AG04449 (cell line): ENCODE measurements at regions not wholly inside any gene's neighbourhood (a gene's known extent, or its start where the extent isn't known, plus 50 kb on each side); places are given as distances from the start of the nearest gene placed in this dataset.

Experiments used
- CTCF ChIA-PET: fragments of 350-600 bp; formaldehyde crosslinking; extraction: SDS; loops from one replicate; lab custom pipeline; 2021; ENCODE audit warnings: antibody characterized with exemption; lab: Yijun Ruan, JAX
- POLR2A ChIA-PET: fragments of 400-600, 350-600 bp; formaldehyde crosslinking; extraction: SDS; loops from one replicate; lab custom pipeline; 2020; ENCODE audit warnings: antibody characterized with exemption, inconsistent platforms; lab: Yijun Ruan, JAX
- DNase-seq: peaks from one replicate; pipeline ENCODE4 v3.0.0-alpha.2; 2010; ENCODE audit warnings: low read depth, low spot score
- H3K4me3 ChIP-seq: 2 replicates; pipeline ENCODE4 v1.5.1; 2011; ENCODE audit warnings: low read depth, mild to moderate bottlenecking, control low read depth, low read length
- TF ChIP-seq, protein P1 (sequence below): IDR thresholded peaks from one replicate; pipeline ENCODE4 v1.5.1; 2011; ENCODE audit warnings: mild to moderate bottlenecking, moderate library complexity, low read length, control low read depth, inconsistent platforms; ENCODE audit not compliant: insufficient read depth; ENCODE audit errors: missing control alignments

- DNase-seq, result no peak
- TF ChIP-seq, protein P1, sequence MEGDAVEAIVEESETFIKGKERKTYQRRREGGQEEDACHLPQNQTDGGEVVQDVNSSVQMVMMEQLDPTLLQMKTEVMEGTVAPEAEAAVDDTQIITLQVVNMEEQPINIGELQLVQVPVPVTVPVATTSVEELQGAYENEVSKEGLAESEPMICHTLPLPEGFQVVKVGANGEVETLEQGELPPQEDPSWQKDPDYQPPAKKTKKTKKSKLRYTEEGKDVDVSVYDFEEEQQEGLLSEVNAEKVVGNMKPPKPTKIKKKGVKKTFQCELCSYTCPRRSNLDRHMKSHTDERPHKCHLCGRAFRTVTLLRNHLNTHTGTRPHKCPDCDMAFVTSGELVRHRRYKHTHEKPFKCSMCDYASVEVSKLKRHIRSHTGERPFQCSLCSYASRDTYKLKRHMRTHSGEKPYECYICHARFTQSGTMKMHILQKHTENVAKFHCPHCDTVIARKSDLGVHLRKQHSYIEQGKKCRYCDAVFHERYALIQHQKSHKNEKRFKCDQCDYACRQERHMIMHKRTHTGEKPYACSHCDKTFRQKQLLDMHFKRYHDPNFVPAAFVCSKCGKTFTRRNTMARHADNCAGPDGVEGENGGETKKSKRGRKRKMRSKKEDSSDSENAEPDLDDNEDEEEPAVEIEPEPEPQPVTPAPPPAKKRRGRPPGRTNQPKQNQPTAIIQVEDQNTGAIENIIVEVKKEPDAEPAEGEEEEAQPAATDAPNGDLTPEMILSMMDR, result no peak
- ChIA-PET CTCF (no interaction called here), POLR2A (no interaction called here)
- no peak overlapping the region for H3K4me3 ChIP-seq
These were observed 413.5 kb upstream of the CCNG1 start for GRCh38 chr5:163023846-163024245.

DNA sequence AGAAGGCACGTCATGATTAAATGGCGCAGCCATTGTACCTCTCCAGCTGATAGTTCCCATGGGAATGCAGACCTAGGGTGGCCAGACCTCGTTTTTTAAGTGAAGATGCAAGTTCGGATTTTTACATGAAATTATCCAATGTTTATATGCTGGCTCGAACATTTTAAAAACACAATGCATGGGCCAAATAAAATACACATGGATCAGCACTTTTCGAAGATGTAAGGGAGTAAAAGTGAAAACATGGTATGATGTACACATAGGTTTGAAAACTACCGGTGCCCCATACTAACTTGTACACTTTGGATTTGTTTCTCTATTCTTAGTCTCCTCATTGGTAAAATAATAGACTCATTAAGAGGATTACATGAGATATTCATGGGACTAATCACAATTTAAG lies 412.5 kb upstream of the CCNG1 start:
- DNase-seq, result no peak
- TF ChIP-seq, protein P1, result no peak
- ChIA-PET POLR2A (no interaction called here), CTCF (no interaction called here)
- no peak overlapping the region for H3K4me3 ChIP-seq

DNA sequence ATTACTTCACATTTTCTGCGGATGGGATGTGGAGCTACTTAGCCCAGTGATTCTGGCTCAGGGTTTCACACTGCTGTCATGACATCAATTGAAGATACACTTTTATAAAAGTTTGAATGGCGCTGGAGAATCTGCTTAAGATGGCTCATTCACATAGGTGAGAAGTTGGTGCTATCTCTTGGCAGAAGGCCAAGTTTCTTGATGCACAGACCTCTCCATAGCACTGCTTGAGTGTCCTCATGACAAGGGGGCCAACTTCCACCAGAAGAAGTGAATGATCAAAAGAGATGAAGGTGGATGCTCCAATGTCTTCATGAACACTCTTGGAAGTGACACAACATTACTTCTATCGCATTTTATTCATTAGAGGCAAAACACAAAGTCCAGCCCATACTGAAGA lies 403.7 kb upstream of the CCNG1 start:
- ChIA-PET POLR2A (no interaction called here), CTCF (no interaction called here)
- DNase-seq, result no peak
- TF ChIP-seq, protein P1, result no peak
- no peak overlapping the region for H3K4me3 ChIP-seq

GRCh38 chr5:163041254-163041653 lies 396.1 kb upstream of the CCNG1 start:
- no peak overlapping the region for H3K4me3 ChIP-seq
- CTCF ChIA-PET, result no interaction called here
- no peak for DNase-seq
- POLR2A ChIA-PET, result no interaction called here
- TF ChIP-seq, protein P1, result no peak

- CTCF ChIA-PET, result interaction anchor here (0.6 kb wide), 1 partner anchor 328 kb away, joined by 3 read pairs; no protein-coding TSS in a partner anchor
- POLR2A ChIA-PET, result no interaction called here
- DNase-seq, result no peak
- TF ChIP-seq, protein P1, result no peak
- no peak overlapping the region for H3K4me3 ChIP-seq
These were observed 357.8 kb upstream of the CCNG1 start for GRCh38 chr5:163079618-163080017.

DNA sequence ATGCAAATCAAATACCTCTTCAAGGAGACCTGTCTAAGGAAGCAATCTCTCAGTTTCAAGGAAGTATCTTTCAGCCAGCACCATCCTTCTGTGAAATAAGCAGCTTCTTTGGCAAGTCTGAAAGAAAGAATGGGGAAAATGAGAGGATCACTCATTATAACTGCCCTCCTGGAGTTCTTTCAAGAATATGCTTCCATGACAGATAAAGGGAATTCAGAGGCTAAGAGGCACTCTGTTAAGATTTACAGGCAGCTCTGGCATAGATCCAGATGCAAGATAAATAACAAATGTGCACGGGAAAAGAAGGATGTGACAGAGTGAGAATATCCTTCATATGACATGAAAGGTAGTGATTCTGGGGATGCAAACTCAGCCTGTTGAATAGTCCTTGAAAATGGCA lies 348.2 kb upstream of the CCNG1 start:
- POLR2A ChIA-PET, result no interaction called here

More for the DNA sequence above, 348.2 kb upstream of the CCNG1 start:
- TF ChIP-seq, protein P1, result no peak
- H3K4me3 ChIP-seq, result no peak overlapping the region
- DNase-seq, result no peak
- CTCF ChIA-PET, result no interaction called here
